IPS-18a (cell line): ENCODE measurements at regions not wholly inside any gene's neighbourhood (a gene's known extent, or its start where the extent isn't known, plus 50 kb on each side); places are given as distances from the start of the nearest gene placed in this dataset.
"Not testable (repeated sequence)": the region's sequence is repeated elsewhere in the genome, so short reads cannot be mapped to it uniquely, and the experiment has no call there.

Experiments used
- H3K27ac ChIP-seq: one replicate; pipeline ENCODE4 v1.5.1; 2013; ENCODE audit warnings: low read length
- H3K27me3 ChIP-seq: one replicate; pipeline ENCODE4 v1.6.1; 2013; ENCODE audit warnings: mild to moderate bottlenecking, low read length; ENCODE audit not compliant: control insufficient read depth, insufficient read depth
- H3K36me3 ChIP-seq: one replicate; pipeline ENCODE4 v1.6.1; 2013; ENCODE audit warnings: low read depth, low read length; ENCODE audit not compliant: control insufficient read depth
- H3K4me1 ChIP-seq: one replicate; pipeline ENCODE4 v1.6.1; 2013; ENCODE audit warnings: low read depth, low read length; ENCODE audit not compliant: control insufficient read depth
- H3K4me3 ChIP-seq: one replicate; pipeline ENCODE4 v1.5.1; 2013; ENCODE audit warnings: low read length
- H3K9ac ChIP-seq: one replicate; pipeline ENCODE4 v1.6.1; 2013; ENCODE audit warnings: mild to moderate bottlenecking, low read length, moderate library complexity
- H3K9me3 ChIP-seq: one replicate; pipeline ENCODE4 v1.6.1; 2013; ENCODE audit warnings: low read depth, low read length; ENCODE audit not compliant: control insufficient read depth

- H3K27ac ChIP-seq = no peak overlapping the region
- H3K27me3 ChIP-seq = no peaks in the 10 kb centered on the region
- H3K9me3 ChIP-seq = no peaks in the 10 kb centered on the region
- H3K4me3 ChIP-seq = no peak overlapping the region
- peaks cover 28% of the 10 kb centered on the region for H3K4me1 ChIP-seq
- no peak overlapping the region for H3K9ac ChIP-seq
- no peaks in the 10 kb centered on the region for H3K36me3 ChIP-seq
Measured at GRCh38 chr3:164848923-164849322, 229.4 kb downstream of the SI start.

- no peaks in the 10 kb centered on the region for H3K36me3 ChIP-seq
- H3K9ac ChIP-seq = no peak overlapping the region
- no peak overlapping the region for H3K27ac ChIP-seq
- H3K4me1 ChIP-seq = peaks cover 18% of the 10 kb centered on the region
- no peaks in the 10 kb centered on the region for H3K9me3 ChIP-seq
- no peaks in the 10 kb centered on the region for H3K27me3 ChIP-seq
- no peak overlapping the region for H3K4me3 ChIP-seq
Measured at GRCh38 chr3:164845739-164846138, 232.6 kb downstream of the SI start.

- H3K9me3 ChIP-seq = no peaks in the 10 kb centered on the region
- H3K27ac ChIP-seq = no peak overlapping the region
- H3K36me3 ChIP-seq = no peaks in the 10 kb centered on the region
- H3K4me1 ChIP-seq = no peaks in the 10 kb centered on the region
- H3K4me3 ChIP-seq = no peak overlapping the region
- H3K27me3 ChIP-seq = no peaks in the 10 kb centered on the region
- no peak overlapping the region for H3K9ac ChIP-seq
Measured at GRCh38 chr3:164832216-164832615, 246.1 kb downstream of the SI start.

- Histone ChIP-seq H3K9ac (no peak overlapping the region), H3K4me3 (no peak overlapping the region)
Measured at GRCh38 chr3:164818318-164818717, 260.0 kb downstream of the SI start.

GRCh38 chr3:164814106-164814505 is 264.2 kb downstream of the SI start:
- Histone ChIP-seq H3K9me3 (no peaks in the 10 kb centered on the region), H3K36me3 (no peaks in the 10 kb centered on the region), H3K27me3 (no peaks in the 10 kb centered on the region), H3K4me1 (no peaks in the 10 kb centered on the region), H3K9ac (no peak overlapping the region), H3K27ac (no peak overlapping the region), H3K4me3 (no peak overlapping the region)

More at GRCh38 chr3:164818318-164818717, 260.0 kb downstream of the SI start:
- Histone ChIP-seq H3K27ac (no peak overlapping the region), H3K4me1 (no peaks in the 10 kb centered on the region), H3K27me3 (no peaks in the 10 kb centered on the region), H3K36me3 (no peaks in the 10 kb centered on the region), H3K9me3 (no peaks in the 10 kb centered on the region)

GRCh38 chr3:164812042-164812441 is 266.3 kb downstream of the SI start:
- Histone ChIP-seq H3K27ac (no peak overlapping the region), H3K9ac (no peak overlapping the region), H3K4me3 (no peak overlapping the region), H3K9me3 (no peaks in the 10 kb centered on the region), H3K4me1 (no peaks in the 10 kb centered on the region), H3K27me3 (no peaks in the 10 kb centered on the region), H3K36me3 (no peaks in the 10 kb centered on the region)

- H3K4me3 ChIP-seq = no peak overlapping the region
- H3K4me1 ChIP-seq = no peaks in the 10 kb centered on the region
- H3K9me3 ChIP-seq = no peaks in the 10 kb centered on the region
- no peaks in the 10 kb centered on the region for H3K27me3 ChIP-seq
- H3K9ac ChIP-seq = no peak overlapping the region
- no peak overlapping the region for H3K27ac ChIP-seq
- no peaks in the 10 kb centered on the region for H3K36me3 ChIP-seq
Measured at GRCh38 chr3:164806188-164806587, 272.1 kb downstream of the SI start.

- no peak overlapping the region for H3K4me3 ChIP-seq
- H3K36me3 ChIP-seq = no peaks in the 10 kb centered on the region
- no peak overlapping the region for H3K9ac ChIP-seq
- no peaks in the 10 kb centered on the region for H3K9me3 ChIP-seq
- H3K27ac ChIP-seq = no peak overlapping the region
- H3K4me1 ChIP-seq = no peaks in the 10 kb centered on the region
- H3K27me3 ChIP-seq = no peaks in the 10 kb centered on the region
Measured at GRCh38 chr3:164794099-164794498, 284.2 kb downstream of the SI start.

- no peaks in the 10 kb centered on the region for H3K4me1 ChIP-seq
- H3K9ac ChIP-seq = no peak overlapping the region
- H3K9me3 ChIP-seq = no peaks in the 10 kb centered on the region
- no peaks in the 10 kb centered on the region for H3K36me3 ChIP-seq
- no peak overlapping the region for H3K27ac ChIP-seq
- no peaks in the 10 kb centered on the region for H3K27me3 ChIP-seq
- no peak overlapping the region for H3K4me3 ChIP-seq
Measured at GRCh38 chr3:164791263-164791662, 287.0 kb downstream of the SI start.

GRCh38 chr3:164784407-164784806 is 293.9 kb downstream of the SI start:
- not testable (repeated sequence) for H3K4me3 ChIP-seq, H3K9me3 ChIP-seq, H3K9ac ChIP-seq, H3K36me3 ChIP-seq, H3K27me3 ChIP-seq, H3K4me1 ChIP-seq, H3K27ac ChIP-seq

- Histone ChIP-seq H3K27me3 (no peaks in the 10 kb centered on the region), H3K4me1 (no peaks in the 10 kb centered on the region), H3K4me3 (no peak overlapping the region), H3K36me3 (no peaks in the 10 kb centered on the region), H3K9ac (no peak overlapping the region), H3K27ac (no peak overlapping the region), H3K9me3 (no peaks in the 10 kb centered on the region)
Measured at GRCh38 chr3:164781755-164782154, 296.5 kb downstream of the SI start.

GRCh38 chr3:164779816-164780215 is 298.5 kb downstream of the SI start:
- no peaks in the 10 kb centered on the region for H3K9me3 ChIP-seq
- no peaks in the 10 kb centered on the region for H3K4me1 ChIP-seq
- no peaks in the 10 kb centered on the region for H3K36me3 ChIP-seq
- no peak overlapping the region for H3K9ac ChIP-seq
- no peak overlapping the region for H3K27ac ChIP-seq
- no peaks in the 10 kb centered on the region for H3K27me3 ChIP-seq
- H3K4me3 ChIP-seq = no peak overlapping the region
